Osteoblast (primary cell): ENCODE measurements at regions not wholly inside any gene's neighbourhood (a gene's known extent, or its start where the extent isn't known, plus 50 kb on each side); places are given as distances from the start of the nearest gene placed in this dataset.

ENCODE experiments used
- DNase-seq: peaks from one replicate; pipeline ENCODE4 v3.0.0; 2011; ENCODE audit warnings: low spot score, mixed read lengths; ENCODE audit not compliant: insufficient read length; ENCODE audit errors: missing footprints
- H2AFZ ChIP-seq: 2 replicates; pipeline ENCODE4 v1.6.0; 2011; ENCODE audit warnings: mild to moderate bottlenecking, low read length
- H3K27ac ChIP-seq: 2 replicates; pipeline ENCODE4 v1.5.1; 2011; ENCODE audit warnings: mild to moderate bottlenecking, low read depth, low read length, moderate library complexity
- H3K27me3 ChIP-seq: 2 replicates; pipeline ENCODE4 v1.6.0; 2012; ENCODE audit warnings: mild to moderate bottlenecking, control low read depth, inconsistent platforms, low read length, moderate library complexity; ENCODE audit not compliant: insufficient read depth
- H3K36me3 ChIP-seq: 2 replicates; pipeline ENCODE4 v1.5.1; 2011; ENCODE audit warnings: mild to moderate bottlenecking, low read length, control low read depth, moderate library complexity; ENCODE audit not compliant: insufficient read depth
- H3K4me1 ChIP-seq: 2 replicates; pipeline ENCODE4 v1.5.1; 2011; ENCODE audit warnings: mild to moderate bottlenecking, low read length, control low read depth, moderate library complexity; ENCODE audit not compliant: insufficient read depth
- H3K4me2 ChIP-seq: 2 replicates; pipeline ENCODE4 v1.6.0; 2011; ENCODE audit warnings: mild to moderate bottlenecking, low read length; ENCODE audit not compliant: insufficient read depth
- H3K4me3 ChIP-seq: fragments of 200-600 bp; sonication (generic); 3 replicates; pipeline ENCODE4 v1.5.1; 2012; ENCODE audit warnings: mild to moderate bottlenecking, low read length, inconsistent platforms; ENCODE audit not compliant: insufficient read depth
- H3K79me2 ChIP-seq: 2 replicates; pipeline ENCODE4 v1.6.0; 2012; ENCODE audit warnings: mild to moderate bottlenecking, low read length, control low read depth, inconsistent platforms; ENCODE audit not compliant: insufficient read depth
- H3K9me3 ChIP-seq: 2 replicates; pipeline ENCODE4 v1.5.1; 2011; ENCODE audit warnings: low read depth, low read length, control low read depth
- H4K20me1 ChIP-seq: 2 replicates; pipeline ENCODE4 v1.6.0; 2012; ENCODE audit warnings: mild to moderate bottlenecking, low read length, control low read depth; ENCODE audit not compliant: insufficient read depth
- TF ChIP-seq, protein P1 (sequence below): IDR thresholded peaks from 2 replicates; pipeline ENCODE4 v1.5.1; 2011; ENCODE audit warnings: mild to moderate bottlenecking, low read depth, low read length, moderate library complexity; ENCODE audit errors: extremely low read depth

GRCh38 chr15:77853008-77853328 lies 220.3 kb upstream of the LINGO1 start:
- Histone ChIP-seq H2AFZ (no peak overlapping the region), H3K79me2 (no peaks in the 10 kb centered on the region), H3K4me3 (no peak overlapping the region), H3K27ac (no peak overlapping the region), H3K4me2 (no peak overlapping the region), H4K20me1 (no peaks in the 10 kb centered on the region), H3K4me1 (no peaks in the 10 kb centered on the region), H3K9me3 (no peaks in the 10 kb centered on the region), H3K36me3 (no peaks in the 10 kb centered on the region), H3K27me3 (peaks cover 64% of the 10 kb centered on the region)
- TF ChIP-seq, protein P1, sequence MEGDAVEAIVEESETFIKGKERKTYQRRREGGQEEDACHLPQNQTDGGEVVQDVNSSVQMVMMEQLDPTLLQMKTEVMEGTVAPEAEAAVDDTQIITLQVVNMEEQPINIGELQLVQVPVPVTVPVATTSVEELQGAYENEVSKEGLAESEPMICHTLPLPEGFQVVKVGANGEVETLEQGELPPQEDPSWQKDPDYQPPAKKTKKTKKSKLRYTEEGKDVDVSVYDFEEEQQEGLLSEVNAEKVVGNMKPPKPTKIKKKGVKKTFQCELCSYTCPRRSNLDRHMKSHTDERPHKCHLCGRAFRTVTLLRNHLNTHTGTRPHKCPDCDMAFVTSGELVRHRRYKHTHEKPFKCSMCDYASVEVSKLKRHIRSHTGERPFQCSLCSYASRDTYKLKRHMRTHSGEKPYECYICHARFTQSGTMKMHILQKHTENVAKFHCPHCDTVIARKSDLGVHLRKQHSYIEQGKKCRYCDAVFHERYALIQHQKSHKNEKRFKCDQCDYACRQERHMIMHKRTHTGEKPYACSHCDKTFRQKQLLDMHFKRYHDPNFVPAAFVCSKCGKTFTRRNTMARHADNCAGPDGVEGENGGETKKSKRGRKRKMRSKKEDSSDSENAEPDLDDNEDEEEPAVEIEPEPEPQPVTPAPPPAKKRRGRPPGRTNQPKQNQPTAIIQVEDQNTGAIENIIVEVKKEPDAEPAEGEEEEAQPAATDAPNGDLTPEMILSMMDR = no peak
- no peak for DNase-seq

DNA sequence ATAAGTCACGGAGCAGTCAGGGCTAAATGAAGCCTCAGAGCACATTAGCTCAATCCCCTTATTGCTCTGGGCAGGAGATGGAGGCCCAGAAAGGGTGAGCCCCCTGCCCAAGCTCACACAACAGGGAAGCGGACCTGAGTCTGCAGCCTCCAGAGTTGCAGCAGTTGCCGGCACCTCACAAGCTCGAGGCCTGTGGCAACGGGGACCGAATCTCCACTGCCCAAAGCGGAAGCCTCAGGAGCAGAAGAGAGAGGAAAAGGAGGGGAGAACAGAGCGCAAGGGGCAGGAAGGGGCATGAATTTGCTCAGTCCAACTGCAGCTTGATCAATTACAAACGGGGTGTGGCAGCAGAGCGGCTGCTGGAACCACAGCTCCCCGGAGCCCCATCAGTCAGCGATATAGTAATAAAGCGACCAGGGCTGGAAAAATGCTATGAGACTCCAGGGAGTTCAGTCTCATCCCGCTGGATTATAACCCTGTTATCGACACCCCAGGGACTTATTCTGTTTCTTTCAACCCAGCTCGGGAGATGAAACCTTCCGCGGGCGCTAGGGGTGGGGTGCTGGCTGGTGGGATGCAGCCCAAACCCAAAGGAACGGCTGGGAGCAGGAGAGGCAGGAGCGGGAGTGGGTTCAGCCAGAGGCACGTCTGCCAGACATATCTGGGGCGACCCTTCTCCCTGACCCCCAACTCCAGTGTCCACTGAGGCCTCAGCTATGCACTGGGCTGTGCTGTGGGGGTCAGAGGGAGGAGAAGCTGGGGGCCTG lies 219.7 kb upstream of the LINGO1 start:
- no peak overlapping the region for H3K4me2 ChIP-seq
- H3K9me3 ChIP-seq = no peaks in the 10 kb centered on the region
- H3K4me1 ChIP-seq = no peaks in the 10 kb centered on the region
- H3K27me3 ChIP-seq = peaks cover 62% of the 10 kb centered on the region
- no peak overlapping the region for H3K27ac ChIP-seq
- no peaks in the 10 kb centered on the region for H4K20me1 ChIP-seq
- no peaks in the 10 kb centered on the region for H3K36me3 ChIP-seq
- TF ChIP-seq, protein P1 = no peak
- no peak overlapping the region for H3K4me3 ChIP-seq
- DNase-seq = no peak
- no peaks in the 10 kb centered on the region for H3K79me2 ChIP-seq
- no peak overlapping the region for H2AFZ ChIP-seq

GRCh38 chr15:77851691-77852090 lies 219.0 kb upstream of the LINGO1 start:
- no peak for DNase-seq
- H2AFZ ChIP-seq = no peak overlapping the region
- peaks cover 65% of the 10 kb centered on the region for H3K27me3 ChIP-seq
- no peak overlapping the region for H3K4me3 ChIP-seq
- no peaks in the 10 kb centered on the region for H4K20me1 ChIP-seq
- H3K36me3 ChIP-seq = no peaks in the 10 kb centered on the region
- no peak overlapping the region for H3K4me2 ChIP-seq
- H3K79me2 ChIP-seq = no peaks in the 10 kb centered on the region
- no peak overlapping the region for H3K27ac ChIP-seq
- TF ChIP-seq, protein P1 = no peak
- H3K9me3 ChIP-seq = no peaks in the 10 kb centered on the region
- no peaks in the 10 kb centered on the region for H3K4me1 ChIP-seq

DNA sequence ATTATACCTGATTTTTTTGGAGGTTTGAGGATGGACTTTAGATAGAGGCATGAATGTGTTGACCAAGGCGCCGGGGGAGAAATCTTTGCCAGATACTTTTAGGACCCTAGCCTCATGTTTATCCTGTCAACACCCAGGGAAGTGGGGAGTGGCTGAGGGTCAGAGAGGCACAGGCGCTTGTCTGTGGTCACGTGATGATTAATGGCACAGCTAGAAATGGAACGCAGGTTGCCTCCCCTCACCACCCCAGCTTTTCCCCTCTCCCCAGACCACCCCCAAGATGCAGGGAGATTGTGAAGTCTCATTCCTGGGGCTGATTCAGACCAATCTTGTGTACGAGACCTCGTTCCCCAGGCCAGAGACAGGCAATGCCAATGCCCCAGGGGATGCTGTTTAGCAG lies 218.4 kb upstream of the LINGO1 start:
- Histone ChIP-seq H3K36me3 (no peaks in the 10 kb centered on the region), H4K20me1 (no peaks in the 10 kb centered on the region), H3K4me2 (no peak overlapping the region), H3K27ac (no peak overlapping the region), H3K27me3 (peaks cover 64% of the 10 kb centered on the region), H2AFZ (no peak overlapping the region), H3K79me2 (no peaks in the 10 kb centered on the region), H3K4me1 (no peaks in the 10 kb centered on the region), H3K9me3 (no peaks in the 10 kb centered on the region), H3K4me3 (no peak overlapping the region)
- TF ChIP-seq, protein P1 = no peak
- DNase-seq = no peak
